NCI-H146 treated with DMSO at 0.1 percent for 48 hours (cell line): ENCODE measurements at regions not wholly inside any gene's neighbourhood (a gene's known extent, or its start where the extent isn't known, plus 50 kb on each side); places are given as distances from the start of the nearest gene placed in this dataset.
"Not testable (repeated sequence)": the region's sequence is repeated elsewhere in the genome, so short reads cannot be mapped to it uniquely, and the experiment has no call there.

ENCODE experiments used
- DNase-seq: peaks from one replicate; lab custom pipeline; 2025; ENCODE audit not compliant: unreplicated experiment; lab: John Stamatoyannopoulos, UW

DNA sequence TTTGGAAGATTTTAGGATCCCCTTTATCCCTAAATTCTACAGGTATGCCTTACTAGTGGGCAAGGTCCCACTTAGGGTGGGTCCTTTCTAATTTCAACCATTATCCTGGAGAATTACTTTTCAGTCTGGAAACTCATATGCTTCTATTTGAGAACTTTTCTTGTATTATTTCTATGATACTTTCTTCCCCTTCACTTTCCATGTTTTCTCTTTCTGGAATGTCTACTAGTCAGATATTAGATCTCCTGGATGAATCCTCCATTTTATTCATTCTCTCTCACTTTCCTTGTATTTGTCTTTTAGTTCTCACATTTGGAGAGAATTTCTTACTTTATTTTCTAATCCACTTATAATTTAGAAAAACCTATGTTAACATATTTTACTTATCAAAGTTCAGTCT lies 83.9 kb upstream of the SIPA1L2 start:
- no peak for DNase-seq

GRCh38 chr1:232715154-232715553 lies 85.2 kb upstream of the SIPA1L2 start:
- DNase-seq: no peak

DNA sequence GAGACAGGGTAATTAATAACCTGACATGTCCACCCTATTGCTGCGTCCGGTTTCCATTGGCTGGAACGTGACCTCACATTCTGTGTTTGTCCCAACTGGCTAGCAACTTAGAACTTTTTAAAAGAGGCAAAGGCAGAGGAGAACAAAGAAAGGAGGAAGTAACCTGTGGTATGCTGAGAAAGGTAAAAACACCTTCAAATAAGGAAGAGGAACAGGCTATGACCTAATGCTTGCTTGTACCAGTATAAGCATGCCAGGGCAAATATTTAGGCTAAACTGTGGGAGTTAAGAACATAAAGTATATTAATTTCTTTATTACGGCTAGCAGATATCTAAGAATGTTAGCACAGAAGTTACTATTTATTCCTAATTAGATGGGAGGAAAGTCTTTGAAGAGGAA lies 87.3 kb upstream of the MAP10 start:
- not testable (repeated sequence) for DNase-seq

DNA sequence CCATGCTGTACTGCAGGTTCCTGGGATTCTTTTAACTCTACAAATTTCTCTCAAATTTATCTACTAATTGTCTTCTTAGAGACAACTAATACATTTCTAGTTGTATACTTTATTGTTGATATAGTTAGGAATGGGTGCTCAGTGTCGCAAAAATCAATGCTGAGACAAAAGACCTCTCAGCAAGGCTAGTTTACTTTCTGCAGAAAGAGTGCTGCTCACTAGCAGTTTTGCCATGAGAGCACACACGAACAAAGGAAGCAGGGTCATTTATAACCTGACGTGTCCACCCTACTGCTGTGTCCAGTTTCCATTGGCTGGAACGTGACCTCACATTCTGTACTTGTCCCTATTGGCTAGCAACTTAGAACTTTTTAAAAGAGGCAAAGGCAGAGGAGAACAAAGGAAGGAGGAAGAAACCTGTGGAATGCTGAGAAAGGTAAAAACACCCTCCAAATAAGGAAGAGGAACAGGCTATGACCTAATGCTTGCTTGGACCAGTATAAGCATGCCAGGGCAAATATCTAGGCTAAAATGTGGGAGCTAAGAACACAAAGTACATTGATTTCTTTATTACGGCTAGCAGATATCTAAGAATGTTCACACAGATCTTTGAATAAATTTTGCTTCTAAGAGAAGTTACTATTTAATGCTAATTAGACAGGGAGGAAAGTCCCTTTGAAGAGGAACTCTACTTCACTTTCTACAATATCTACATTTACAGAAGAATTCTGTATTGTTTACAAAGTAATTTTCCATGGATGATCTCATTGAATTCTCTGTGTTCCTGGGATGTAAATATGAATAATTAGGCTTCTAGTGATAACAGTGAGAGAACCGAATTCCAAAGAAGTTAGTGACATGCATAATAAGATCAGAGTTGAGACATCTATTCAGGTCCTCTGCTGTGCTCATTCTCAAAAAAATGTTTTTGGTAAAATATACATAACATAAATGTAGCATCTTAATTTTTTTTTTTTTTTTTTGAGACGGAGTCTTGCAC lies 86.0 kb upstream of the MAP10 start:
- DNase-seq: no peak

DNA sequence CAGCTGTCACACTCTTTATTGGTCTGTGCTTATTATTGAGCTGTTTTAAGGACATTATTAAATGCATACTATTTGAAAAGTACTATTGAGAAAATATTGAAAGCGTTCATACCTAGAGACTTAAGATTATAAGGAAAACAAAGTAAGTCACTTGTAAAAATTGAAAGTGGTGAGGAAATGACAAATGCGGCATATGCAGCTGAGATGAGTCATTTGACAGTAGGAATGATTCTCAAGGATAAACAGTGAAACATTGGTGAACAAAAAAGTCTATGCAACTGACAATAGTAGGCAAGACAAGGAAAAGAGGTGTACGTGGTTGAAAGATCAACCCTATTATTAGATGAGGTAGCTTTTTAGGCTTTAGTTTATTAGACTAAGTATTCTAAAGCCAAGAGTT lies 82.6 kb upstream of the MAP10 start:
- no peak for DNase-seq

DNA sequence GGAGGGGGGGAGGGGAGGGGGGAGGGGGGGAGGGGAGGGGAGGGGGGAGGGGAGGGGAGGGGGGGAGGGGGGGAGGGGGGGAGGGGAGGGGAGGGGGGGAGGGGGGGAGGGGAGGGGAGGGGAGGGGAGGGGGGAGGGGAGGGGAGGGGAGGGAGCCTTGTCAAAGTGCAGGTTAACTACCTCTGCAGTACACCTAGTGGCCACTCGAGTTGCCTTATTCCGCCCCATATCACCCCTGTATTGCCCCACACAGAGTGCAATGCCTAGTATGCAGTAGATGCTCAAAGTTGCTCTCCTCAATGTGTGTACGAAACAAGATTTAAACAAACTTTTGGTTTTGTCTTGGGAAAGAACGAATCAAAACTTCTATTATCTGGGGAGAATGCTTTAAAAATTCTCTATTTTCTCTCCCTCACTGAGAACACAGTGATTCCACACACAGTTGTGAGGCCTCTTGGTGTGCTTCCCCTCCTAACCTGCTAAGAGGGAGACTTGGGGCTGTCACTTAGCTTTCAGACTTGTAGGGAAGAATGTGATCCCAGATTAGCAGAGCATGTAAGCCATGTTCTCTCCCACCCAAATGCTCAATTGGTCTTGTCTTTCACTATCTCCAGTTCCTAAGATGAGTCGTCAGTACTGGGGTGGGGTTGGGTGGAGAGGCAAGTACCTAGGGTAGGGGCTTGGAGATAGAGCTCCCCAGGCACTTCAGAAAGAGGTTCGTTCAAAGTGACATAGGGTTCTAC lies 79.7 kb upstream of the MAP10 start:
- DNase-seq: no peak

DNA sequence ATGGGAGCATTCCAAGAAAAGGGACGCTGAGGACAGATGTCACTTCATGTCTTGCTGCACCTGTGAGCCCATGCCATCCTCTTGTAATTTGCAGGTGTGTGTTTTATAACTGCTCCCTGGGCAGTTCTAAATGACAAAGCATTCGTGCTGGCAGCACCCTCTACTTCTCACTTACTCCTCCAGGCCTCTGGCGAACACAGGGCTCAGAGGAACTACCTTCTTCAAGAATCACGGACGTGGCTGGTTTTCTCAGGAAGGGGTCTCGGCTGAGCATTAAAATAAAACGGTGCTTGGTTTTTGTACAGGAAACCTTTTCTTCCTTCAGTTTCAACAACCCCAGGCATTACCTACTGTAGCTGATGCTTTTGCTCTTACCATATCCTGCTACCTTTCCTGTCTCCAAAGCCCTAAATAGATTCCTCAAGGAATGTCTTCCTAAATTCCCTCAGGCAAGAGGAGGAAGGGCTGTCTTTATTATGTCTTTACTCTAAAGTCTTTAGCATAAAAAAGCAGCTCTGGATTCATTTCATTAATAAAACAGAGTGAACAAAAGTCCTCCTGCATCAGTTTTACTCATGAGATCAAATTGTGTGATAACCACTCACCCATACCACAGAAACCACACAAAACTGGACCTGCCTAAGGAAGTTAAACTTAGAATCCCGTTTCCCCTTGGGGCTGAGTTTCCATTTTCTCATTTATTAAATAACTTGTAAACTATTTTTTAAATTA lies 79.0 kb upstream of the MAP10 start:
- no peak for DNase-seq

- DNase-seq: no peak
Observed at GRCh38 chr1:232728507-232729263, 76.5 kb upstream of the MAP10 start.

DNA sequence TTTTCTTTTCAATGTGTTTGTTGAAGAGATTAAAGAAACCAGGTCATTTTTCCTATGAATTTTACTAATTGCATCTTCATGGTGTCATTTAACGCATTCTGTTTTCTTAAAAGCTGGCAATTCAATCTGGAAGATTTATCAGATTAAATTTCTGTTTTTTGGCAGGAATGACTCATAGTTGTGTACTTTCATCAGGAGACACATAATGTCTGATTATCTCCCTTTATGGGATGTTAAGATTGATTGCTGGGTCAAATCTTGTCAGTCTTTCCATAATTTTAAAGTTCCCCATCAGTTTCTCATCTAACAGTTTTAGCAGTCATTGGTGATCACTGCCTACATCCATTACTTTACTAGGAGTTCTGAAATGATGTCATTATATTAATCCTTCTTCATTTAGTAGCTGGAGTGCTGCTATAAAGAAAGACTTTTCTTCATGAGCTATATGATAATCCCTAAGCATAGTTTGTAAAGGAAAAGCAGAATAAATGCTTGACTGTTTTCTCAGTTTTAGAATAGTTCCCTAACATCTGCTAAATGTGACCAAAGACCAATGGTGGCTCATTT lies 72.8 kb upstream of the MAP10 start:
- DNase-seq: no peak

- no peak for DNase-seq
Observed at GRCh38 chr1:232737917-232738316, 67.3 kb upstream of the MAP10 start.

DNA sequence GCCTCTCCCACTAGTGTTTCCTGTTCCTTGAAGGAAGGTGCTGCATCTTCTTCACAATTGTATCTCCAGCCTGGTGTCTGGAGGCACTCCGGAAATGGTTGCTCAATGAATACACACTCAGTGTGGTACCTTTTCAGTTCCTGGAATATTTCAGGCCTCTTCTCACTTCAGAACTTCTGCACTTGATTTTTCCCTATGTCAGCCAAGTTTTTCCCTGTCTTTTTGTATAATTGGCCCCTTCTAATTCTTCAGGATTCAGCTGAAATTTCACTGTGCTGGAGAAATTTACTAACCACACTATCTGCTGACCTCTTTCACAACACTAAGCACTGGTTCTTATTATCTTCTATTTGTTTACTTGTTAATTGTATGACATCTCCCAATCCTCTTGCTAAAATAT lies 61.2 kb upstream of the MAP10 start:
- no peak for DNase-seq

DNA sequence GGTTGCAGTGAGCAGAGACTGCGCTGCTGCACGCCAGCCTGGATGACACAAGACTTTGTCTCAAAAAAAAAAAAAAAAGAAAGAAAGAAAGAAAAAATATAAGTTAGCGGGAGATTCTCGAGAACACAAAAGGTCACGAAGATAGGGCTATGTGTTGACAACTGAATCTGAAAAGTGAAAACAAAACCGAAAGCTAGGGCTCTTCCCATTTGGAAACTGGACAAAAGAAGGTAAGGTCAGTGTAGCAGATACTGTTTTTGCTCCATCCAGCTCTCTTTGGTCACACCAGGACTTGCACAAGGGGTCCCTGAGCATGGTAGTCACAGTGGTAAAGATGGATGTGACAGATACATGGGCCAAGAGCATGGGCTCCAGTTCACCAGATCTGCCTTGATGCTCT lies 60.4 kb upstream of the MAP10 start:
- no peak for DNase-seq

GRCh38 chr1:232745698-232746097 lies 59.5 kb upstream of the MAP10 start:
- not testable (repeated sequence) for DNase-seq

DNA sequence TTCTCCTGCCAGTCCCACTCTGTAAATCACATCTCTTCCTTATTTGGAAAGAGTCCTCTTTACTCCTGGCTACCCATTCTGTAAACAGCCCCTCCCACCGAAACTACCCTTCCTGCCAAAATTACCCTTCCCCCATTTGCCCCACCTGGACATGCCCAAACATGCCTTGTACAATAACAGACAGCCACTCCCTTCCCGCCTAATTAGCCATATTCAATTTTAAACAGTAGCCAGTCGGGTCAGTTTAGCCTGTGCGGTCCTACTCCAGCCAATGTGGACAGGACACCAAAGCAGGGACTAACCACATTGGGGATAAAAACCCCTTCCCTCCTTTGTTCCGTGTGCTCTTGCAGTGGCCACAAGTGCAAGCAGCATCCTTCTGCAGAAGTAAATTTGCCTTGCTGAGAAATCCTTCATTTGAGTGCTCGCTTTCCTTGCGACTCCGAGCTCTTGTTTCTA lies 56.3 kb upstream of the MAP10 start:
- no peak for DNase-seq

GRCh38 chr1:232751393-232752140 lies 53.6 kb upstream of the MAP10 start:
- no peak for DNase-seq

DNA sequence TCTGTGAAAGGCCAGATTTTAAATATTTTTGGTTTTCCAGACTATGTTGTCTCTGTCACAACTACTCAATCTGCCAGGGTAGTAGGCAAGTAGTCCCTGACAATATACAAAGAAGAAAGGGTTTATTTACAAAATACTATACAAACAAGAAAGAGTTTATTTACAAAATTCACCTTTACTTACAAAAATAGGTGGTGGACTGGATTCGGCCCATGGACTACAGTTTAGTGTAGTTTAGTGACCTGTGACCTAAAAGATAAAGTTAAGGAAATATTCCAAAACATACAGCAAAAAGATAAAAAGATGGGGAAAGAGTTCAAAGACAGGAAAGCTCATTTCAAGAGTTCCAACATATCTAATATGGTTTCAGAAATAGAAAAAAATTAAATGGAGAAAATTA lies 52.9 kb upstream of the MAP10 start:
- no peak for DNase-seq

- DNase-seq: no peak
Observed at GRCh38 chr1:232754930-232755329, 50.3 kb upstream of the MAP10 start.
